GM19099 (cell line): ENCODE measurements at regions not wholly inside any gene's neighbourhood (a gene's known extent, or its start where the extent isn't known, plus 50 kb on each side); places are given as distances from the start of the nearest gene placed in this dataset.

ENCODE experiments used
- POLR2A ChIP-seq: IDR thresholded peaks from 3 replicates; pipeline ENCODE4 v1.6.1; 2011; ENCODE audit warnings: low read depth; ENCODE audit not compliant: insufficient read length; ENCODE audit errors: extremely low read depth

- no peak for TF ChIP-seq POLR2A
These were observed 440.8 kb downstream of the RNF144A start for GRCh38 chr2:7357993-7358392.

- no peak for TF ChIP-seq POLR2A
These were observed 441.7 kb downstream of the RNF144A start for GRCh38 chr2:7358865-7359447.

- no peak for TF ChIP-seq POLR2A
These were observed 446.7 kb downstream of the RNF144A start for GRCh38 chr2:7363906-7364305.

GRCh38 chr2:7368211-7368610, 451.0 kb downstream of the RNF144A start:
- no peak for TF ChIP-seq POLR2A

GRCh38 chr2:7373156-7373555, 455.9 kb downstream of the RNF144A start:
- no peak for TF ChIP-seq POLR2A

GRCh38 chr2:7375901-7376300, 458.7 kb downstream of the RNF144A start:
- TF ChIP-seq POLR2A: no peak

GRCh38 chr2:7377916-7378569, 460.8 kb downstream of the RNF144A start:
- TF ChIP-seq POLR2A: no peak

- TF ChIP-seq POLR2A: no peak
These were observed 461.4 kb downstream of the RNF144A start for GRCh38 chr2:7378591-7378990.

- TF ChIP-seq POLR2A: no peak
These were observed 462.6 kb downstream of the RNF144A start for GRCh38 chr2:7379799-7380198.

GRCh38 chr2:7384773-7385349, 467.6 kb downstream of the RNF144A start:
- no peak for TF ChIP-seq POLR2A

GRCh38 chr2:7392076-7392787, 475.0 kb downstream of the RNF144A start:
- TF ChIP-seq POLR2A: no peak

GRCh38 chr2:7394195-7394594, 477.0 kb downstream of the RNF144A start:
- no peak for TF ChIP-seq POLR2A

GRCh38 chr2:7400628-7401027, 483.4 kb downstream of the RNF144A start:
- TF ChIP-seq POLR2A: no peak

- TF ChIP-seq POLR2A: no peak
These were observed 486.0 kb downstream of the RNF144A start for GRCh38 chr2:7403092-7403775.
